Caco-2 (cell line): ENCODE measurements at regions not wholly inside any gene's neighbourhood (a gene's known extent, or its start where the extent isn't known, plus 50 kb on each side); places are given as distances from the start of the nearest gene placed in this dataset.
"Not testable (repeated sequence)": the region's sequence is repeated elsewhere in the genome, so short reads cannot be mapped to it uniquely, and the experiment has no call there.

Source experiments
- BruUV-seq: library from RNA; stranded (reverse); fragments of 400-500 nt; replicated peaks from 2 replicates; lab custom pipeline; 2021; lab: Mats Ljungman, UMichigan
- CTCF ChIA-PET: fragments of 300-600 bp; sonication (Branson Sonifier 250); formaldehyde crosslinking; loops from one replicate; lab custom pipeline; 2022; ENCODE audit warnings: antibody characterized with exemption; lab: Charles Lee
- POLR2A ChIA-PET: fragments of 300-600 bp; sonication (Branson Sonifier 250); formaldehyde crosslinking; loops from one replicate; lab custom pipeline; 2022; ENCODE audit warnings: antibody characterized with exemption; lab: Charles Lee
- DNase-seq, 2 experiments: peaks; one replicate each; pipeline versions ENCODE4 v3.0.0 to v3.0.0-alpha.2; 2020 to 2022
- H3K27me3 ChIP-seq: replicated peaks from 2 replicates; pipeline ENCODE4 v1.6.0; 2011; ENCODE audit warnings: low read length; ENCODE audit not compliant: control insufficient read depth, insufficient read depth
- H3K36me3 ChIP-seq: 2 replicates; pipeline ENCODE4 v1.5.1; 2011; ENCODE audit warnings: low read length; ENCODE audit not compliant: control insufficient read depth, insufficient read depth
- H3K4me1 ChIP-seq: fragments of 250-450 bp; sonication (Bioruptor Pico); 2 replicates; pipeline ENCODE4 v1.5.1; 2020; ENCODE audit warnings: mild to moderate bottlenecking
- H3K4me3 ChIP-seq: 2 replicates; pipeline ENCODE4 v1.5.1; 2011; ENCODE audit warnings: low read depth, mild to moderate bottlenecking, control low read depth, low read length
- H3K9me3 ChIP-seq: fragments of 250-450 bp; sonication (Bioruptor Pico); 2 replicates; pipeline ENCODE4 v1.5.1; 2020; ENCODE audit warnings: mild to moderate bottlenecking, moderate library complexity
- H3K27ac Mint-ChIP-seq: one replicate; pipeline ENCODE4 v1.8.0; 2022; ENCODE audit warnings: mixed read lengths; ENCODE audit not compliant: unreplicated experiment
- H3K27me3 Mint-ChIP-seq: one replicate; pipeline ENCODE4 v1.8.0; 2022; ENCODE audit warnings: mixed read lengths; ENCODE audit not compliant: insufficient read depth, unreplicated experiment
- H3K36me3 Mint-ChIP-seq: one replicate; pipeline ENCODE4 v1.8.0; 2022; ENCODE audit warnings: mild to moderate bottlenecking, mixed read lengths; ENCODE audit not compliant: insufficient read depth, unreplicated experiment
- H3K4me1 Mint-ChIP-seq: one replicate; pipeline ENCODE4 v1.8.0; 2022; ENCODE audit warnings: low read depth, mixed read lengths; ENCODE audit not compliant: unreplicated experiment
- H3K4me3 Mint-ChIP-seq: one replicate; pipeline ENCODE4 v1.8.0; 2022; ENCODE audit warnings: mild to moderate bottlenecking, moderate library complexity, mixed read lengths; ENCODE audit not compliant: unreplicated experiment
- H3K9me3 Mint-ChIP-seq: one replicate; pipeline ENCODE4 v1.8.0; 2022; ENCODE audit warnings: mixed read lengths; ENCODE audit not compliant: unreplicated experiment
- intact Hi-C: fragments of 100-400 bp; cut with micrococcal nuclease; formaldehyde crosslinking; loops from one replicate; pipeline ENCODE4 v1.10.0; 2022; ENCODE audit not compliant: unreplicated experiment
- TF ChIP-seq, protein P1 (sequence below), 2 experiments: fragments of 200-600 bp in 1 of 2; IDR thresholded peaks; 1 replicate in 1 of 2; 2 replicates in 1 of 2; pipeline versions ENCODE4 v1.5.1 to v1.8.0; 2011 to 2022; ENCODE audit warnings: antibody characterized with exemption in 1 of 2, control low read depth in 1 of 2, inconsistent platforms in 1 of 2, low read depth in 1 of 2, low read length in 1 of 2, mild to moderate bottlenecking in 1 of 2, moderate library complexity in 1 of 2; ENCODE audit not compliant: insufficient read depth in 1 of 2, severe bottlenecking in 1 of 2, unreplicated experiment in 1 of 2

DNA sequence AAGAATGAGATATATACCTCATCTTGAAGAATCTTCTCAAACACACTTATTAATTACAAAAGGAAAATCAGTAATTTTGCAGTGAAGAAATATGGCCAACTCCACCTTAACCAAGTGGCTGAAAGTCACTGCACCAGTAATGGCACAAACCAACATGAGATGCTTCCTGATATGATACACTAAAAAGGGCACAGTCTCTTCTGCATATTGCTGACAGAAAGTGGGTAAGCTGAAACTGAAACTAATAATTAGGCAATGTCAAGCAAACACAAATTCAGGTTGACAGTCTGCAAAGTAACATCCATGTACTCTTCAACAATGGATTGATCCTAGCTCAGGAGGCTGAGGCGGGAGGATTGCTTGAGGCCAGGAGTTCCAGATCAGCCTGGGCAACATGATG lies 56.1 kb downstream of the ZNF22 start:
- H3K4me3 ChIP-seq, POLR2A ChIA-PET, H3K4me3 Mint-ChIP-seq, H3K27me3 ChIP-seq, H3K9me3 ChIP-seq, DNase-seq, H3K27ac Mint-ChIP-seq, intact Hi-C loops, H3K4me1 ChIP-seq, H3K9me3 Mint-ChIP-seq, H3K36me3 Mint-ChIP-seq, H3K36me3 ChIP-seq, CTCF ChIA-PET, H3K4me1 Mint-ChIP-seq, BruUV-seq: not testable (repeated sequence)
- H3K27me3 Mint-ChIP-seq: peaks cover 19% of the 10 kb centered on the region

GRCh38 chr10:45058580-45058979 lies 57.9 kb downstream of the ZNF22 start:
- Histone ChIP-seq H3K27me3 (no peaks in the 10 kb centered on the region), H3K9me3 (no peaks in the 10 kb centered on the region; the same call in 1 of the 2 replicates), H3K4me1 (no peaks in the 10 kb centered on the region), H3K4me3 (no peak overlapping the region), H3K36me3 (no peaks in the 10 kb centered on the region)
- no peak for DNase-seq
- H3K27me3 Mint-ChIP-seq: peaks cover 16% of the 10 kb centered on the region
- CTCF ChIA-PET: no interaction called here
- BruUV-seq: no TSS peak
- no peak overlapping the region for H3K27ac Mint-ChIP-seq
- H3K9me3 Mint-ChIP-seq: no peaks in the 10 kb centered on the region
- no peaks in the 10 kb centered on the region for H3K36me3 Mint-ChIP-seq
- TF ChIP-seq, protein P1, sequence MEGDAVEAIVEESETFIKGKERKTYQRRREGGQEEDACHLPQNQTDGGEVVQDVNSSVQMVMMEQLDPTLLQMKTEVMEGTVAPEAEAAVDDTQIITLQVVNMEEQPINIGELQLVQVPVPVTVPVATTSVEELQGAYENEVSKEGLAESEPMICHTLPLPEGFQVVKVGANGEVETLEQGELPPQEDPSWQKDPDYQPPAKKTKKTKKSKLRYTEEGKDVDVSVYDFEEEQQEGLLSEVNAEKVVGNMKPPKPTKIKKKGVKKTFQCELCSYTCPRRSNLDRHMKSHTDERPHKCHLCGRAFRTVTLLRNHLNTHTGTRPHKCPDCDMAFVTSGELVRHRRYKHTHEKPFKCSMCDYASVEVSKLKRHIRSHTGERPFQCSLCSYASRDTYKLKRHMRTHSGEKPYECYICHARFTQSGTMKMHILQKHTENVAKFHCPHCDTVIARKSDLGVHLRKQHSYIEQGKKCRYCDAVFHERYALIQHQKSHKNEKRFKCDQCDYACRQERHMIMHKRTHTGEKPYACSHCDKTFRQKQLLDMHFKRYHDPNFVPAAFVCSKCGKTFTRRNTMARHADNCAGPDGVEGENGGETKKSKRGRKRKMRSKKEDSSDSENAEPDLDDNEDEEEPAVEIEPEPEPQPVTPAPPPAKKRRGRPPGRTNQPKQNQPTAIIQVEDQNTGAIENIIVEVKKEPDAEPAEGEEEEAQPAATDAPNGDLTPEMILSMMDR (IDR thresholded peaks at IDR 0.05; ENCODE audit: insufficient read depth in 1 of 2, low read depth in 1 of 2, low read length in 1 of 2, severe bottlenecking in 1 of 2, unreplicated experiment in 1 of 2): no peak
- no peaks in the 10 kb centered on the region for H3K4me1 Mint-ChIP-seq
- POLR2A ChIA-PET: no interaction called here
- H3K4me3 Mint-ChIP-seq: no peak overlapping the region
- intact Hi-C loops: no loop called here

DNA sequence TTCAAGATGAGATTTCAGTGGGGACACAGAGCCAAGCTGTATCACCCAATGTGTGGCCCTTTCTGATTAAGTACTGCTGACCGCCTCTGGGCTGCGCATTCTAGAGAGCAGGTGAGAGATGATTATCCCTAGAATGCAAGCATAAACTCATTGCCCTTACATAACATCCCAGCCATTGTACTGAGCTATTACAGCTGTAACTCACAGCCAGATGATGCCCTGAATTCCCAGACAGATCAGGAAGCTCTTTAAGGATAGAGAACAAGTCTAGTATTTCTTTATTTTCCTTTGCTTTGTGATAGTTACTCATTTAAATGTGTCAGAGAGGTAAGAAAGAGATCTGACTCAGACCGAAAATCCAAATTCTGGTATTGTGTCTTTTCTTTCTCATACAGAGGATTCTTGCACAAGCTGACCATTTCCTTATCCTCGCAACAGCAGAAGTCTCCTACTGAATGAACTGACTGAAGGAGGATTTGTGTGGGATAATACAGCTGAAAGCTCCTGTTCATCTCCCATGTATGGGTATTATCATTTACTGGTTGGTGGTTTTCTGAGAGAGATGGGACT lies 58.4 kb downstream of the ZNF22 start:
- Histone ChIP-seq H3K4me1 (no peaks in the 10 kb centered on the region), H3K36me3 (no peaks in the 10 kb centered on the region), H3K4me3 (no peak overlapping the region), H3K9me3 (no peaks in the 10 kb centered on the region; the same call in 1 of the 2 replicates), H3K27me3 (no peaks in the 10 kb centered on the region)
- TF ChIP-seq, protein P1 (IDR thresholded peaks at IDR 0.05; ENCODE audit: insufficient read depth in 1 of 2, low read depth in 1 of 2, low read length in 1 of 2, severe bottlenecking in 1 of 2, unreplicated experiment in 1 of 2): no peak
- Mint-ChIP-seq H3K4me1 (no peaks in the 10 kb centered on the region), H3K36me3 (no peaks in the 10 kb centered on the region), H3K9me3 (no peaks in the 10 kb centered on the region), H3K27me3 (peaks cover 16% of the 10 kb centered on the region), H3K4me3 (no peak overlapping the region), H3K27ac (no peak overlapping the region)
- DNase-seq: no peak
- no TSS peak for BruUV-seq
- POLR2A ChIA-PET: no interaction called here
- intact Hi-C loops: no loop called here
- CTCF ChIA-PET: no interaction called here
